Hepatocyte (in vitro differentiated cells): ENCODE measurements at regions not wholly inside any gene's neighbourhood (a gene's known extent, or its start where the extent isn't known, plus 50 kb on each side); places are given as distances from the start of the nearest gene placed in this dataset.

Source experiments
- DNase-seq: peaks from one replicate; pipeline ENCODE4 v3.0.0-alpha.2; 2016; ENCODE audit warnings: low spot score
- H2AFZ ChIP-seq: fragments of 200-600 bp; sonication (generic); 2 replicates; pipeline ENCODE4 v1.6.0; 2016; ENCODE audit warnings: antibody characterized with exemption, mild to moderate bottlenecking
- H3K27ac ChIP-seq: fragments of 200-600 bp; sonication (generic); 2 replicates; pipeline ENCODE4 v1.5.1; 2016; ENCODE audit warnings: mild to moderate bottlenecking
- H3K27me3 ChIP-seq: fragments of 200-600 bp; sonication (generic); 2 replicates; pipeline ENCODE4 v1.6.1; 2016
- H3K36me3 ChIP-seq: fragments of 200-600 bp; sonication (generic); replicated peaks from 2 replicates; pipeline ENCODE4 v1.5.1; 2016; ENCODE audit warnings: low read depth; ENCODE audit not compliant: insufficient read depth
- H3K4me1 ChIP-seq: fragments of 200-600 bp; sonication (generic); 2 replicates; pipeline ENCODE4 v1.5.1; 2016; ENCODE audit warnings: mild to moderate bottlenecking, moderate library complexity; ENCODE audit not compliant: insufficient read depth
- H3K4me2 ChIP-seq: fragments of 200-600 bp; sonication (generic); 2 replicates; pipeline ENCODE4 v1.6.0; 2016
- H3K4me3 ChIP-seq: fragments of 200-600 bp; sonication (generic); 2 replicates; pipeline ENCODE4 v1.5.1; 2016; ENCODE audit warnings: mild to moderate bottlenecking
- H3K79me2 ChIP-seq: fragments of 200-600 bp; sonication (generic); 2 replicates; pipeline ENCODE4 v1.6.0; 2017; ENCODE audit warnings: mild to moderate bottlenecking
- H3K9me2 ChIP-seq: fragments of 200-600 bp; sonication (generic); replicated peaks from 2 replicates; pipeline ENCODE4 v1.6.0; 2017; ENCODE audit warnings: mild to moderate bottlenecking; ENCODE audit not compliant: insufficient read depth
- H3K9me3 ChIP-seq: fragments of 200-600 bp; sonication (generic); 2 replicates; pipeline ENCODE4 v1.5.1; 2016; ENCODE audit warnings: low read depth, mild to moderate bottlenecking
- H4K20me1 ChIP-seq: fragments of 200-600 bp; sonication (generic); 2 replicates; pipeline ENCODE4 v1.6.0; 2016; ENCODE audit warnings: mild to moderate bottlenecking; ENCODE audit not compliant: insufficient read depth, poor library complexity, severe bottlenecking
- EZH2 ChIP-seq: fragments of 200-600 bp; sonication (generic); IDR thresholded peaks from 2 replicates; pipeline ENCODE4 v1.6.1; 2016; ENCODE audit warnings: antibody characterized with exemption, mild to moderate bottlenecking, borderline replicate concordance
- EZH2phosphoT487 ChIP-seq: fragments of 200-600 bp; sonication (generic); IDR thresholded peaks from one replicate; pipeline ENCODE4 v1.6.1; 2018; ENCODE audit warnings: antibody characterized with exemption, mild to moderate bottlenecking, low read depth, moderate library complexity; ENCODE audit not compliant: unreplicated experiment, severe bottlenecking
- WGBS: methylation state at CpG from one replicate; pipeline ENCODE4 v1.1.6; 2016; ENCODE audit warnings: low lambda C conversion rate; ENCODE audit errors: missing lambda C conversion rate; 5-methylcytosine and 5-hydroxymethylcytosine counted together
- TF ChIP-seq, protein P1 (sequence below): fragments of 200-600 bp; sonication (generic); IDR thresholded peaks from 2 replicates; pipeline ENCODE4 v1.5.1; 2016; ENCODE audit warnings: antibody characterized with exemption, mild to moderate bottlenecking; ENCODE audit not compliant: poor library complexity

DNA sequence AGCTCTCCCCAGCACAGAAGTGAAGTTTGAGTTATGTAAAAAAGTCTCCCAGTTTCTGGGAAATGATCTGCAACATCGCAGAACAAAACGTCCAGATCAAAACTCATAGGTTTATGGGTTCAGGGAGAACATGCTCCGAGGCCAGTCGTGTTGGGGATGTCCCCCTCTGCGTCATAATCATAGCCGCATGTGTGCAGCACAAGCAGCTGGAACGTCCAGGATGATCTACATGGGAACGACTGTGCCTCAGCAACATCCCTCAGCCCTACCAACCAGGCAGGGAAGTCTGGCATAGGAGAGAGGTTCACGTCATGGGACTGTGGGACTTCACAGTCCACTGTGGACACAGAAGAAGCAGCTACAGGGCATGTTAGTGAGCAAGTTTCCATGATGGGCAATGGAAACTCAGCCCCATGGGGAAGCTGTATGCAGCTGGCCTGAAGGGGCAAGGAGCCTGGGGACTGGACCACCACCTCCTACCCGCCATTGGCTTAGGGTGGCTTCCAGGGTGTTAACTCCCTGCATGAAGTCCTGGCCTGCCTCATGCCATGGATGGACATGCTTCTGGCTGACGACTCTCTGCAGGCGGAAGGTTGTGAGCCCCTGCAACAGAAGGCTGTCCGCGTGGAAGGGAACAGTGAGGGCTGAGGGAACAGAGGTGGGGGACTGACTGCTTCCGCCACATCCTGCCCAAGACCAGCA lies 96.9 kb downstream of the COPS8 start:
- peak overlapping the region; percentile 84 for H3K27ac ChIP-seq
- H3K4me2 ChIP-seq: no peak overlapping the region
- no peaks in the 10 kb centered on the region for H4K20me1 ChIP-seq
- TF ChIP-seq, protein P1, sequence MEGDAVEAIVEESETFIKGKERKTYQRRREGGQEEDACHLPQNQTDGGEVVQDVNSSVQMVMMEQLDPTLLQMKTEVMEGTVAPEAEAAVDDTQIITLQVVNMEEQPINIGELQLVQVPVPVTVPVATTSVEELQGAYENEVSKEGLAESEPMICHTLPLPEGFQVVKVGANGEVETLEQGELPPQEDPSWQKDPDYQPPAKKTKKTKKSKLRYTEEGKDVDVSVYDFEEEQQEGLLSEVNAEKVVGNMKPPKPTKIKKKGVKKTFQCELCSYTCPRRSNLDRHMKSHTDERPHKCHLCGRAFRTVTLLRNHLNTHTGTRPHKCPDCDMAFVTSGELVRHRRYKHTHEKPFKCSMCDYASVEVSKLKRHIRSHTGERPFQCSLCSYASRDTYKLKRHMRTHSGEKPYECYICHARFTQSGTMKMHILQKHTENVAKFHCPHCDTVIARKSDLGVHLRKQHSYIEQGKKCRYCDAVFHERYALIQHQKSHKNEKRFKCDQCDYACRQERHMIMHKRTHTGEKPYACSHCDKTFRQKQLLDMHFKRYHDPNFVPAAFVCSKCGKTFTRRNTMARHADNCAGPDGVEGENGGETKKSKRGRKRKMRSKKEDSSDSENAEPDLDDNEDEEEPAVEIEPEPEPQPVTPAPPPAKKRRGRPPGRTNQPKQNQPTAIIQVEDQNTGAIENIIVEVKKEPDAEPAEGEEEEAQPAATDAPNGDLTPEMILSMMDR: no peak
- TF ChIP-seq EZH2 (no peak), EZH2phosphoT487 (no peak)
- H3K9me3 ChIP-seq: no peaks in the 10 kb centered on the region
- H3K27me3 ChIP-seq: no peaks in the 10 kb centered on the region
- no peaks in the 10 kb centered on the region for H3K9me2 ChIP-seq
- H3K79me2 ChIP-seq: no peaks in the 10 kb centered on the region
- H2AFZ ChIP-seq: no peak overlapping the region
- 85% methylated on average over 15 of the region's 15 CpGs for whole genome bisulfite sequencing
- H3K4me1 ChIP-seq: peaks cover 11% of the 10 kb centered on the region
- no peaks in the 10 kb centered on the region for H3K36me3 ChIP-seq
- H3K4me3 ChIP-seq: no peak overlapping the region
- peak; percentile 38 for DNase-seq

DNA sequence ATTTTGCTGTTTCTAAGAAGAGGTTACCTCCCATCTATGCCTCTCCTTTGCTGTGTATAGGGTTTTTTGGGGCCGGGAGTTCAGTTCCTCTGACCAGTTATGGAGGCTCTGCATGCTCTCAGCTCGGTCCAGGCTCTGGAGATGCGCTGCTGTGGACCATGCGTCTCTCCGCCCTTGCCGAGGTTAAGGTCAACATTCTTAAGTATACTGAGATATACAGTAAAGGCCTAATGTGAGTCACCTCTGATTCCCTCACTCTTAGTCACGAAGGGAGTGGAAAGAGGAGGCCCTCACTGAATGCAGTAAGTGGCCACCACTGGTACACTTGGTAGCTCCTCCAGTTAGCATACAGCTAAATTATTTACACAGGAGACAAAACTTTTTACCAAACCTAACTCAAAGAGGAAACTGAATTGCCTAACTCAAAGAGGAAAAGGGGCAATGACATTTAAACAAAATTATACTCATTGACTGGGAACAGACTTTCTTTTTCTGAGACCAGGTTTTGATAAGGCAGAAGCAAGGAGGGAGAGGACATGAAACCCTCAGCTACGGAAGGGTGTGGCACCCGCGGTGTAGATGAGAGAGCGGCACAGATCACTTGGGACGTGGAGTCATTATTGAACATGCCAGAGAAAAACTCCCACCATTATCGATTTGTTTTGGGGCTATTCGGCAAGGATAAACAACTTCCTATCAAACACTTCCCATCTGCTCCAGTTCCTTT lies 98.7 kb downstream of the COPS8 start:
- no peaks in the 10 kb centered on the region for H3K27me3 ChIP-seq
- no peaks in the 10 kb centered on the region for H3K9me2 ChIP-seq
- H3K9me3 ChIP-seq: no peaks in the 10 kb centered on the region
- TF ChIP-seq EZH2 (no peak), EZH2phosphoT487 (no peak)
- TF ChIP-seq, protein P1: no peak
- no peaks in the 10 kb centered on the region for H3K79me2 ChIP-seq
- H3K36me3 ChIP-seq: no peaks in the 10 kb centered on the region
- WGBS: 88% methylated on average over 14 of the region's 14 CpGs
- no peak overlapping the region for H2AFZ ChIP-seq
- no peaks in the 10 kb centered on the region for H4K20me1 ChIP-seq
- peaks cover 6% of the 10 kb centered on the region for H3K4me1 ChIP-seq
- DNase-seq: no peak
- no peak overlapping the region for H3K4me3 ChIP-seq
- no peak overlapping the region for H3K4me2 ChIP-seq
- H3K27ac ChIP-seq: peak overlapping the region; percentile 20

DNA sequence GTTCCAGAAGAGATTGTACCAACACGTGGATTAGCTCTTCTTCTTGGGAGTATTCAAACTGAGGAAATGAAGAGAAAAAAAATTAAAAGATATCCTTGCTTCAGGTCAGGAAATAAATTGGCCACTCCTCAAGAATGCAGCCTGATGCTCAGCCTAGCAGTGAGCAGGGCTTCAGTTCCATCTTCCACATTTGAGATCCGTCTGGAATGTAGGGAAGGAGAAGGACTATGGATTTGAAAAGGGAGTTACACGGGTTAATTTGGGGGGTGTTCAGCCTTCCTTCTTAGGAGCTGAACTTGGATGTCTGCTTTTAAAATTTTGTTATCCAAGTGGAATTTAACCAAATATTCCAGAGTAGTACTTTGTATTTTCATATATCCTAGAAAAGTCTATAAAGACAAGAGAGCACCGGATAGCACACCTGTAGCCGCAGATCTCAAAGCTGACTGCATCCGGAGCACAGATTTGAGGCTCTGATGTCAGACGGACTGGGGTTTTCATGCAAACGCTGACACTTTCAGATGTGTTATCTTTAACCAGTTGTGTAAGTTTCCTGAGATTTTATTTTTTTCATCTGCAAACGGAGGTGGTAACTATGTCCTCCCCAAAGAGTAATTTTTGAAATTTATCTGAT lies 99.3 kb downstream of the COPS8 start:
- no peaks in the 10 kb centered on the region for H3K9me2 ChIP-seq
- TF ChIP-seq EZH2: no peak
- TF ChIP-seq, protein P1: no peak
- no peak for TF ChIP-seq EZH2phosphoT487
- H3K9me3 ChIP-seq: no peaks in the 10 kb centered on the region
- H2AFZ ChIP-seq: no peak overlapping the region
- no peaks in the 10 kb centered on the region for H3K27me3 ChIP-seq
- H3K27ac ChIP-seq: peak overlapping the region; percentile 20
- H4K20me1 ChIP-seq: no peaks in the 10 kb centered on the region
- 79% methylated on average over 9 of the region's 9 CpGs for WGBS
- no peaks in the 10 kb centered on the region for H3K36me3 ChIP-seq
- H3K4me3 ChIP-seq: no peak overlapping the region
- no peak for DNase-seq
- no peak overlapping the region for H3K4me2 ChIP-seq
- no peaks in the 10 kb centered on the region for H3K79me2 ChIP-seq
- peaks cover 6% of the 10 kb centered on the region for H3K4me1 ChIP-seq
